Panc1 (cell line): ENCODE measurements at regions not wholly inside any gene's neighbourhood (a gene's known extent, or its start where the extent isn't known, plus 50 kb on each side); places are given as distances from the start of the nearest gene placed in this dataset.

ENCODE experiments used
- ATAC-seq: fragments of 200-7000 bp; cut with Tn5 transposase; 2 replicates; pipeline ENCODE4 v1.9.1; 2020; ENCODE audit warnings: mild to moderate bottlenecking, moderate library complexity
- BruUV-seq: library from RNA; stranded (reverse); fragments of 400-500 nt; replicated peaks from 2 replicates; lab custom pipeline; 2021; lab: Mats Ljungman, UMichigan
- CTCF ChIA-PET: fragments of 300-600 bp; sonication (Branson Sonifier 250); formaldehyde crosslinking; loops from one replicate; lab custom pipeline; 2022; ENCODE audit warnings: antibody characterized with exemption; lab: Charles Lee
- POLR2A ChIA-PET: fragments of 300-600 bp; sonication (Branson Sonifier 250); formaldehyde crosslinking; loops from one replicate; lab custom pipeline; 2022; ENCODE audit warnings: antibody characterized with exemption; lab: Charles Lee
- DNase-seq: peaks from one replicate; pipeline ENCODE4 v3.0.0-alpha.2; 2010; ENCODE audit warnings: low read depth, low spot score
- H3K27ac ChIP-seq: 2 replicates; pipeline ENCODE4 v1.5.1; 2011; ENCODE audit warnings: mild to moderate bottlenecking, low read length, inconsistent platforms
- H3K27me3 ChIP-seq: fragments of 200-500 bp; sonication (Bioruptor generic); 2 replicates; pipeline ENCODE4 v1.6.0; 2014; ENCODE audit warnings: low read length, inconsistent platforms; ENCODE audit not compliant: control insufficient read depth, insufficient read depth
- H3K36me3 ChIP-seq: fragments of 200-500 bp; sonication (Bioruptor generic); 2 replicates; pipeline ENCODE4 v1.5.1; 2014; ENCODE audit warnings: inconsistent platforms, mild to moderate bottlenecking, low read length, moderate library complexity; ENCODE audit not compliant: control insufficient read depth, insufficient read depth
- H3K4me1 ChIP-seq: 2 replicates; pipeline ENCODE4 v1.5.1; 2011; ENCODE audit warnings: inconsistent platforms, mild to moderate bottlenecking, low read length, moderate library complexity; ENCODE audit not compliant: control insufficient read depth, insufficient read depth
- H3K4me3 ChIP-seq, 2 experiments: 2 replicates each; pipeline ENCODE4 v1.5.1; 2011 to 2012; ENCODE audit warnings: low read depth in 2 of 2, low read length in 2 of 2, mild to moderate bottlenecking in 2 of 2, inconsistent platforms in 1 of 2, moderate library complexity in 1 of 2
- H3K9me3 ChIP-seq: fragments of 200-500 bp; sonication (Bioruptor generic); 2 replicates; pipeline ENCODE4 v1.5.1; 2014; ENCODE audit warnings: low read depth, mild to moderate bottlenecking, inconsistent platforms, low read length, moderate library complexity; ENCODE audit not compliant: control insufficient read depth, insufficient read depth
- CTCF ChIP-seq: fragments of 450-650 bp; IDR thresholded peaks from 2 replicates; pipeline ENCODE4 v1.5.1; 2017; ENCODE audit warnings: mild to moderate bottlenecking
- POLR2AphosphoS5 ChIP-seq: IDR thresholded peaks from 2 replicates; pipeline ENCODE4 v1.6.1; 2012; ENCODE audit warnings: mild to moderate bottlenecking, low read depth, low read length, moderate library complexity
- REST ChIP-seq, 2 experiments: IDR thresholded peaks; 2 replicates each; pipeline ENCODE4 v1.6.1; 2011 to 2012; ENCODE audit warnings: low read depth in 2 of 2, control low read depth in 1 of 2, low read length in 1 of 2, mild to moderate bottlenecking in 1 of 2, moderate library complexity in 1 of 2; ENCODE audit not compliant: insufficient read depth in 1 of 2
- SIN3A ChIP-seq: IDR thresholded peaks from 2 replicates; pipeline ENCODE4 v1.6.1; 2012; ENCODE audit warnings: low read depth, mild to moderate bottlenecking, low read length, moderate library complexity, borderline replicate concordance; ENCODE audit not compliant: insufficient read depth
- TCF7L2 ChIP-seq: IDR thresholded peaks from 2 replicates; pipeline ENCODE4 v1.6.1; 2011; ENCODE audit warnings: mild to moderate bottlenecking, low read depth, low read length, inconsistent platforms
- in situ Hi-C: cut with HindIII; loops from 2 replicates; pipeline ENCODE4 v1.10.0; 2016; ENCODE audit warnings: low sequenced_read_pairs, low pct_unique_long_range_greater_than_20kb
- intact Hi-C: fragments of 100-400 bp; cut with micrococcal nuclease; formaldehyde crosslinking; loops from one replicate; pipeline ENCODE4 v1.10.0; 2022; ENCODE audit not compliant: unreplicated experiment

GRCh38 chr6:147699637-147700036 lies 191.1 kb downstream of the SAMD5 start:
- Histone ChIP-seq H3K9me3 (no peaks in the 10 kb centered on the region), H3K4me1 (no peaks in the 10 kb centered on the region), H3K27me3 (no peaks in the 10 kb centered on the region), H3K27ac (no peak overlapping the region), H3K36me3 (no peaks in the 10 kb centered on the region), H3K4me3 (no peak overlapping the region)
- intact Hi-C loops (no loop called here), in situ Hi-C loops (no loop called here)
- DNase-seq = no peak
- BruUV-seq = no TSS peak
- ChIA-PET CTCF (no interaction called here), POLR2A (no interaction called here)
- no peak for ATAC-seq
- TF ChIP-seq REST (IDR thresholded peaks at IDR 0.05; ENCODE audit: insufficient read depth in 1 of 2, low read depth in 2 of 2, low read length in 1 of 2) (no peak), POLR2AphosphoS5 (no peak), CTCF (no peak), SIN3A (no peak), TCF7L2 (no peak)

- no peak overlapping the region for H3K27ac ChIP-seq
- DNase-seq = no peak
- BruUV-seq = no TSS peak
- no peak for ATAC-seq
- H3K4me1 ChIP-seq = no peaks in the 10 kb centered on the region
- in situ Hi-C loops = no loop called here
- ChIA-PET POLR2A (no interaction called here), CTCF (no interaction called here)
- no peaks in the 10 kb centered on the region for H3K27me3 ChIP-seq
- H3K9me3 ChIP-seq = no peaks in the 10 kb centered on the region
- intact Hi-C loops = no loop called here
- H3K36me3 ChIP-seq = no peaks in the 10 kb centered on the region
- TF ChIP-seq TCF7L2 = no peak
- TF ChIP-seq POLR2AphosphoS5 = no peak
- no peak for TF ChIP-seq SIN3A
- no peak for TF ChIP-seq CTCF
- TF ChIP-seq REST (IDR thresholded peaks at IDR 0.05; ENCODE audit: insufficient read depth in 1 of 2, low read depth in 2 of 2, low read length in 1 of 2) = no peak
- no peak overlapping the region for H3K4me3 ChIP-seq
These were observed 192.1 kb downstream of the SAMD5 start for GRCh38 chr6:147700436-147701209.
